HCT116 (cell line): ENCODE measurements at regions not wholly inside any gene's neighbourhood (a gene's known extent, or its start where the extent isn't known, plus 50 kb on each side); places are given as distances from the start of the nearest gene placed in this dataset.

ENCODE experiments used
- ATAC-seq: fragments of 200-7000 bp; cut with Tn5 transposase; 2 replicates; pipeline ENCODE4 v1.9.1; 2020; ENCODE audit warnings: mild to moderate bottlenecking, moderate library complexity
- BruUV-seq: library from RNA; stranded (reverse); fragments of 400-500 nt; replicated peaks from 2 replicates; lab custom pipeline; 2021; lab: Mats Ljungman, UMichigan
- CTCF ChIA-PET: fragments of 300-600 bp; sonication (Branson Sonifier 250); formaldehyde crosslinking; loops from one replicate; lab custom pipeline; 2021; ENCODE audit warnings: antibody characterized with exemption; lab: Charles Lee
- POLR2A ChIA-PET: fragments of 300-600, 350-600 bp; sonication (Branson Sonifier 250); formaldehyde crosslinking; loops from one replicate; lab custom pipeline; 2021; ENCODE audit warnings: antibody characterized with exemption; lab: Charles Lee
- RAD21 ChIA-PET, 2 experiments: fragments of 300-600 bp; sonication (Branson Sonifier 250); formaldehyde crosslinking; loops; one replicate each; lab custom pipeline; 2023; ENCODE audit warnings: low total read pairs in 2 of 2; ENCODE audit not compliant: uncharacterized antibody in 2 of 2, unreplicated experiment in 2 of 2, low non-redundant PET in 1 of 2; lab: Charles Lee
- DNase-seq: peaks from one replicate; pipeline ENCODE4 v3.0.0-alpha.2; 2010; ENCODE audit warnings: low read depth, low spot score
- H2AFZ ChIP-seq: fragments of 200-600 bp; shearing (Covaris generic), sonication (generic); 2 replicates; pipeline ENCODE4 v1.6.1; 2017; ENCODE audit warnings: low read depth, mixed run types, mixed read lengths, antibody characterized with exemption, low read length; ENCODE audit not compliant: poor library complexity, severe bottlenecking
- H3K27ac ChIP-seq: 2 replicates; pipeline ENCODE4 v1.5.1; 2012; ENCODE audit warnings: low read depth, low read length
- H3K27me3 ChIP-seq: fragments of 200-600 bp; sonication (generic); 2 replicates; pipeline ENCODE4 v1.6.1; 2016; ENCODE audit warnings: mixed run types, low read length, mixed read lengths; ENCODE audit not compliant: insufficient read depth
- H3K36me3 ChIP-seq, 2 experiments: fragments of 200-500 bp in 1 of 2; fragments of 200-600 bp in 1 of 2; sonication (Bioruptor generic) in 1 of 2; sonication (generic) in 1 of 2; 2 replicates each; pipeline versions ENCODE4 v1.5.1 to v1.6.1; 2014 to 2016; ENCODE audit warnings: low read length in 2 of 2, inconsistent platforms in 1 of 2, mixed read lengths in 1 of 2, mixed run types in 1 of 2; ENCODE audit not compliant: insufficient read depth in 2 of 2, control insufficient read depth in 1 of 2
- H3K4me1 ChIP-seq, 2 experiments: fragments of 200-600 bp in 1 of 2; sonication (generic) in 1 of 2; 2 replicates each; pipeline versions ENCODE4 v1.5.1 to v1.6.1; 2012 to 2017; ENCODE audit warnings: low read length in 2 of 2, inconsistent platforms in 1 of 2, mild to moderate bottlenecking in 1 of 2, mixed read lengths in 1 of 2, mixed run types in 1 of 2, moderate library complexity in 1 of 2; ENCODE audit not compliant: insufficient read depth in 2 of 2, control insufficient read depth in 1 of 2
- H3K4me2 ChIP-seq: fragments of 200-600 bp; sonication (generic); 2 replicates; pipeline ENCODE4 v1.6.1; 2017; ENCODE audit warnings: mixed run types, low read length, mixed read lengths
- H3K4me3 ChIP-seq, 2 experiments: fragments of 200-600 bp in 1 of 2; sonication (generic) in 1 of 2; replicated peaks in 1 of 2; 2 replicates each; pipeline ENCODE4 v1.5.1; 2011 to 2016; ENCODE audit warnings: low read length in 2 of 2, control low read depth in 1 of 2, low read depth in 1 of 2, mild to moderate bottlenecking in 1 of 2, mixed read lengths in 1 of 2, mixed run types in 1 of 2
- H3K79me2 ChIP-seq: fragments of 200-600 bp; sonication (generic); 2 replicates; pipeline ENCODE4 v1.6.1; 2017; ENCODE audit warnings: mild to moderate bottlenecking, mixed run types, low read length, moderate library complexity, mixed read lengths; ENCODE audit not compliant: insufficient read depth
- H3K9ac ChIP-seq: fragments of 200-600 bp; sonication (generic); 2 replicates; pipeline ENCODE4 v1.6.1; 2016; ENCODE audit warnings: low read length, mixed read lengths
- H3K9me2 ChIP-seq: fragments of 200-600 bp; sonication (generic), shearing (Covaris generic); 2 replicates; pipeline ENCODE4 v1.6.1; 2017; ENCODE audit warnings: mixed run types, mild to moderate bottlenecking, moderate library complexity; ENCODE audit not compliant: insufficient read depth
- H3K9me3 ChIP-seq, 2 experiments: fragments of 200-500 bp in 1 of 2; fragments of 200-600 bp in 1 of 2; sonication (Bioruptor generic) in 1 of 2; sonication (generic) in 1 of 2; 2 replicates each; pipeline ENCODE4 v1.6.1; 2014 to 2017; ENCODE audit warnings: low read length in 2 of 2, mixed read lengths in 2 of 2, inconsistent platforms in 1 of 2, low read depth in 1 of 2, mild to moderate bottlenecking in 1 of 2, mixed run types in 1 of 2, moderate library complexity in 1 of 2; ENCODE audit not compliant: control insufficient read depth in 1 of 2, insufficient read depth in 1 of 2
- H4K20me1 ChIP-seq: fragments of 200-600 bp; sonication (generic), shearing (Covaris generic); 2 replicates; pipeline ENCODE4 v1.6.1; 2017; ENCODE audit warnings: mixed run types, mild to moderate bottlenecking, moderate library complexity; ENCODE audit not compliant: insufficient read depth
- CBX3 ChIP-seq: IDR thresholded peaks from 2 replicates; pipeline ENCODE4 v1.6.1; 2012; ENCODE audit warnings: low read depth
- EGR1 ChIP-seq: IDR thresholded peaks from 2 replicates; pipeline ENCODE4 v1.6.1; 2012; ENCODE audit warnings: low read depth
- ELF1 ChIP-seq: IDR thresholded peaks from 2 replicates; pipeline ENCODE4 v1.6.1; 2012; ENCODE audit warnings: low read depth, borderline replicate concordance
- EZH2phosphoT487 ChIP-seq: fragments of 200-600 bp; IDR thresholded peaks from 2 replicates; pipeline ENCODE4 v1.6.1; 2018; ENCODE audit warnings: antibody characterized with exemption, borderline replicate concordance
- JUND ChIP-seq: IDR thresholded peaks from 2 replicates; pipeline ENCODE4 v1.6.1; 2012
- POLR2A ChIP-seq: IDR thresholded peaks from 2 replicates; pipeline ENCODE4 v1.7.0; 2011; ENCODE audit warnings: borderline replicate concordance; ENCODE audit not compliant: insufficient read depth, insufficient read length; ENCODE audit errors: extremely low read depth
- POLR2AphosphoS5 ChIP-seq: IDR thresholded peaks from 2 replicates; pipeline ENCODE4 v1.6.1; 2011; ENCODE audit warnings: mild to moderate bottlenecking, low read depth, low read length, moderate library complexity
- RAD21 ChIP-seq: IDR thresholded peaks from 2 replicates; pipeline ENCODE4 v1.6.1; 2012; ENCODE audit warnings: low read depth, mild to moderate bottlenecking
- SIN3A ChIP-seq: IDR thresholded peaks from 2 replicates; pipeline ENCODE4 v1.6.1; 2012; ENCODE audit warnings: low read depth
- SP1 ChIP-seq: IDR thresholded peaks from 2 replicates; pipeline ENCODE4 v1.6.1; 2012; ENCODE audit warnings: low read depth
- SRF ChIP-seq: IDR thresholded peaks from 2 replicates; pipeline ENCODE4 v1.6.1; 2012; ENCODE audit warnings: low read depth
- YY1 ChIP-seq: IDR thresholded peaks from 2 replicates; pipeline ENCODE4 v1.6.1; 2011; ENCODE audit warnings: low read length, low read depth, moderate library complexity, mild to moderate bottlenecking; ENCODE audit not compliant: insufficient replicate concordance; ENCODE audit errors: extremely low read depth
- ZNF274 ChIP-seq: fragments of 200-500 bp; sonication (Bioruptor generic); IDR thresholded peaks from 2 replicates; pipeline ENCODE4 v1.6.1; 2014; ENCODE audit warnings: mild to moderate bottlenecking, low read depth, low read length, inconsistent platforms
- intact Hi-C: fragments of 100-400 bp; cut with micrococcal nuclease; formaldehyde crosslinking; loops from 2 replicates; pipeline ENCODE4 v1.10.0; 2022
- TF ChIP-seq, protein P1 (sequence below): IDR thresholded peaks from 2 replicates; pipeline ENCODE4 v1.6.1; 2012
- TF ChIP-seq, protein P2 (sequence below): IDR thresholded peaks from 2 replicates; pipeline ENCODE4 v1.6.1; 2012
- TF ChIP-seq, protein P3 (sequence below): IDR thresholded peaks from 2 replicates; pipeline ENCODE4 v1.6.1; 2011; ENCODE audit warnings: mild to moderate bottlenecking, low read length, moderate library complexity; ENCODE audit not compliant: insufficient replicate concordance; ENCODE audit errors: extremely low read depth

DNA sequence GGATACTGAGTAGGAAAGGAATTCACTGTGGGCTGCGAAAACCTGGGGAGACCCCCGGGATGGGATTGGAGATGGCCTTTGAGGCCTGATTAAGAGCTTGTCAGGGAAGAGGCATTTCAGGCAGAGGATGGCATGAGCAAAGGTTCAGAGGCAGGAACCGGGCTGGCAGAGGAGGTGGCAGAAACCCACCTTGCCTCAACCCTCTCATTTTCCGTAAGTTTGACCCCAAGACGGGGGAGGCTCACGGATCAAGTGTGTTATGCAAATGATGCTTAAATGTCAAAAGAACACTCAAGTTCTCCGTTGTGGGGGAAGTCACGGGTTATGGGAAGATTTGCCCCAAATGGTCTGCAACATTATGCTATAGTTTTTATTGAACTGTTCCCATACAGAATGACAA lies 88.3 kb downstream of the MYCN start:
- ChIA-PET POLR2A (no interaction called here), RAD21 (no interaction called here), CTCF (no interaction called here)
- no peak overlapping the region for H3K9ac ChIP-seq
- no peaks in the 10 kb centered on the region for H3K36me3 ChIP-seq
- no peaks in the 10 kb centered on the region for H3K79me2 ChIP-seq
- H3K27me3 ChIP-seq: peaks cover 16% of the 10 kb centered on the region
- no peak overlapping the region for H2AFZ ChIP-seq
- intact Hi-C loops: no loop called here
- H3K27ac ChIP-seq: no peak overlapping the region
- no peaks in the 10 kb centered on the region for H3K9me2 ChIP-seq
- no peak for ATAC-seq
- no peak overlapping the region for H3K4me2 ChIP-seq
- no TSS peak for BruUV-seq
- DNase-seq: no peak
- no peaks in the 10 kb centered on the region for H3K4me1 ChIP-seq
- H4K20me1 ChIP-seq: no peaks in the 10 kb centered on the region
- no peaks in the 10 kb centered on the region for H3K9me3 ChIP-seq
- H3K4me3 ChIP-seq: no peak overlapping the region
- TF ChIP-seq EGR1 (no peak), ZNF274 (no peak), JUND (no peak), ELF1 (no peak), RAD21 (no peak), SIN3A (no peak), EZH2phosphoT487 (no peak), CBX3 (no peak), SP1 (no peak), YY1 (no peak), POLR2A (no peak), SRF (no peak), POLR2AphosphoS5 (no peak)
- TF ChIP-seq, protein P1, sequence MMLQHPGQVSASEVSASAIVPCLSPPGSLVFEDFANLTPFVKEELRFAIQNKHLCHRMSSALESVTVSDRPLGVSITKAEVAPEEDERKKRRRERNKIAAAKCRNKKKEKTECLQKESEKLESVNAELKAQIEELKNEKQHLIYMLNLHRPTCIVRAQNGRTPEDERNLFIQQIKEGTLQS: no peak
- TF ChIP-seq, protein P2, sequence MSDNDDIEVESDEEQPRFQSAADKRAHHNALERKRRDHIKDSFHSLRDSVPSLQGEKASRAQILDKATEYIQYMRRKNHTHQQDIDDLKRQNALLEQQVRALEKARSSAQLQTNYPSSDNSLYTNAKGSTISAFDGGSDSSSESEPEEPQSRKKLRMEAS: no peak
- TF ChIP-seq, protein P3, sequence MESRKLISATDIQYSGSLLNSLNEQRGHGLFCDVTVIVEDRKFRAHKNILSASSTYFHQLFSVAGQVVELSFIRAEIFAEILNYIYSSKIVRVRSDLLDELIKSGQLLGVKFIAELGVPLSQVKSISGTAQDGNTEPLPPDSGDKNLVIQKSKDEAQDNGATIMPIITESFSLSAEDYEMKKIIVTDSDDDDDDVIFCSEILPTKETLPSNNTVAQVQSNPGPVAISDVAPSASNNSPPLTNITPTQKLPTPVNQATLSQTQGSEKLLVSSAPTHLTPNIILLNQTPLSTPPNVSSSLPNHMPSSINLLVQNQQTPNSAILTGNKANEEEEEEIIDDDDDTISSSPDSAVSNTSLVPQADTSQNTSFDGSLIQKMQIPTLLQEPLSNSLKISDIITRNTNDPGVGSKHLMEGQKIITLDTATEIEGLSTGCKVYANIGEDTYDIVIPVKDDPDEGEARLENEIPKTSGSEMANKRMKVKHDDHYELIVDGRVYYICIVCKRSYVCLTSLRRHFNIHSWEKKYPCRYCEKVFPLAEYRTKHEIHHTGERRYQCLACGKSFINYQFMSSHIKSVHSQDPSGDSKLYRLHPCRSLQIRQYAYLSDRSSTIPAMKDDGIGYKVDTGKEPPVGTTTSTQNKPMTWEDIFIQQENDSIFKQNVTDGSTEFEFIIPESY: no peak
- TF ChIP-seq, all 23 proteins: peak for 0
